D721Med (cell line): ENCODE measurements at regions not wholly inside any gene's neighbourhood (a gene's known extent, or its start where the extent isn't known, plus 50 kb on each side); places are given as distances from the start of the nearest gene placed in this dataset.

ENCODE experiments used
- DNase-seq: peaks from one replicate; pipeline ENCODE4 v3.0.0; 2011; ENCODE audit warnings: low spot score; ENCODE audit not compliant: insufficient read length
- FAIRE-seq: peaks from 2 replicates; lab custom pipeline; 2011; peaks lifted over from hg19 to GRCh38; lab: Jason Lieb, UNC
- CTCF ChIP-seq: IDR thresholded peaks from 2 replicates; pipeline ENCODE4 v1.5.1; 2012; ENCODE audit warnings: mild to moderate bottlenecking, control low read depth; ENCODE audit not compliant: insufficient read depth; ENCODE audit errors: missing control alignments

- TF ChIP-seq CTCF = no peak
- no peak for DNase-seq
- FAIRE-seq = no peak
Observed at GRCh38 chr10:75332081-75332480, 69.5 kb downstream of the ZNF503 start.

- DNase-seq (no peak), FAIRE-seq (no peak)
- no peak for TF ChIP-seq CTCF
Observed at GRCh38 chr10:75331081-75331480, 70.5 kb downstream of the ZNF503 start.

GRCh38 chr10:75329190-75329745 is 72.3 kb downstream of the ZNF503 start:
- FAIRE-seq = no peak
- TF ChIP-seq CTCF = no peak

GRCh38 chr10:75326306-75326705 is 75.3 kb downstream of the ZNF503 start:
- DNase-seq (no peak), FAIRE-seq (no peak)
- TF ChIP-seq CTCF = no peak

More at GRCh38 chr10:75329190-75329745, 72.3 kb downstream of the ZNF503 start:
- no peak for DNase-seq

GRCh38 chr10:75319274-75319673 is 82.3 kb downstream of the ZNF503 start:
- TF ChIP-seq CTCF = no peak
- DNase-seq (no peak), FAIRE-seq (no peak)

- no peak for FAIRE-seq
- no peak for DNase-seq
- no peak for TF ChIP-seq CTCF
Observed at GRCh38 chr10:75314570-75314969, 78.8 kb upstream of the COMTD1 start.

GRCh38 chr10:75312440-75312839 is 76.7 kb upstream of the COMTD1 start:
- no peak for TF ChIP-seq CTCF
- DNase-seq (no peak), FAIRE-seq (no peak)
